Endothelial cell of umbilical vein (primary cell): ENCODE measurements at regions not wholly inside any gene's neighbourhood (a gene's known extent, or its start where the extent isn't known, plus 50 kb on each side); places are given as distances from the start of the nearest gene placed in this dataset.

Source experiments
- BruUV-seq: library from RNA; stranded (reverse); fragments of 400-500 nt; replicated peaks from 2 replicates; lab custom pipeline; 2021; lab: Mats Ljungman, UMichigan
- CTCF ChIA-PET: fragments of 300-600, 350-600 bp; sonication (Branson Sonifier 250); formaldehyde crosslinking; loops from one replicate; lab custom pipeline; 2021; ENCODE audit warnings: antibody characterized with exemption, inconsistent platforms; lab: Charles Lee
- POLR2A ChIA-PET: fragments of 300-600, 350-600 bp; sonication (Branson Sonifier 250); formaldehyde crosslinking; loops from one replicate; lab custom pipeline; 2021; ENCODE audit warnings: antibody characterized with exemption, inconsistent platforms; lab: Charles Lee
- DNase-seq: peaks from one replicate; pipeline ENCODE4 v3.0.0-alpha.2; 2011; ENCODE audit warnings: low read depth, low spot score
- FAIRE-seq: peaks from 2 replicates; lab custom pipeline; 2011; peaks lifted over from hg19 to GRCh38; lab: Jason Lieb, UNC
- H2AFZ ChIP-seq: 2 replicates; pipeline ENCODE4 v1.6.0; 2012; ENCODE audit warnings: low read depth, low read length, control low read depth, inconsistent platforms
- H3K27ac ChIP-seq: 2 replicates; pipeline ENCODE4 v1.5.1; 2011; ENCODE audit warnings: low read depth, mild to moderate bottlenecking, control low read depth, low read length, moderate library complexity; ENCODE audit not compliant: insufficient read depth
- H3K27me3 ChIP-seq, 2 experiments: 2 replicates each; pipeline versions ENCODE4 v1.6.0 to v1.6.1; 2011; ENCODE audit warnings: low read length in 2 of 2, mixed read lengths in 1 of 2; ENCODE audit not compliant: control insufficient read depth in 2 of 2, insufficient read depth in 2 of 2
- H3K36me3 ChIP-seq, 2 experiments: 2 replicates in 1 of 2; 3 replicates in 1 of 2; pipeline ENCODE4 v1.5.1; 2011; ENCODE audit warnings: low read length in 2 of 2, mild to moderate bottlenecking in 1 of 2, moderate library complexity in 1 of 2; ENCODE audit not compliant: control insufficient read depth in 2 of 2, insufficient read depth in 2 of 2; ENCODE audit errors: extremely low read depth in 1 of 2
- H3K4me1 ChIP-seq: 3 replicates; pipeline ENCODE4 v1.5.1; 2011; ENCODE audit warnings: mild to moderate bottlenecking, low read length; ENCODE audit not compliant: control insufficient read depth, insufficient read depth; ENCODE audit errors: extremely low read depth
- H3K4me2 ChIP-seq: 2 replicates; pipeline ENCODE4 v1.6.1; 2011; ENCODE audit warnings: low read length, control low read depth, mixed read lengths; ENCODE audit not compliant: insufficient read depth
- H3K4me3 ChIP-seq, 3 experiments: fragments of 200-600 bp in 1 of 3; sonication (generic), shearing (Covaris generic) in 1 of 3; replicated peaks in 1 of 3; 2 replicates each; pipeline ENCODE4 v1.5.1; 2011 to 2016; ENCODE audit warnings: control low read depth in 3 of 3, low read length in 3 of 3, mild to moderate bottlenecking in 2 of 3, inconsistent platforms in 1 of 3, low read depth in 1 of 3, moderate library complexity in 1 of 3; ENCODE audit not compliant: insufficient read depth in 1 of 3
- H3K79me2 ChIP-seq: 2 replicates; pipeline ENCODE4 v1.6.0; 2012; ENCODE audit warnings: low read length, inconsistent platforms; ENCODE audit not compliant: control insufficient read depth, insufficient read depth
- H3K9ac ChIP-seq: replicated peaks from 2 replicates; pipeline ENCODE3; 2011; ENCODE audit warnings: low read length, control low read depth; ENCODE audit not compliant: insufficient read depth; ENCODE audit errors: extremely low read depth
- H3K9me1 ChIP-seq: replicated peaks from 3 replicates; pipeline ENCODE4 v1.6.0; 2011; ENCODE audit warnings: mild to moderate bottlenecking, low read length; ENCODE audit not compliant: control insufficient read depth, insufficient read depth; ENCODE audit errors: extremely low read depth
- H3K9me3 ChIP-seq: replicated peaks from 2 replicates; pipeline ENCODE4 v1.5.1; 2012; ENCODE audit warnings: low read length, inconsistent platforms; ENCODE audit not compliant: control insufficient read depth, insufficient read depth
- H4K20me1 ChIP-seq: replicated peaks from 2 replicates; pipeline ENCODE3; 2011; ENCODE audit warnings: mild to moderate bottlenecking, low read length; ENCODE audit not compliant: control insufficient read depth, insufficient read depth; ENCODE audit errors: extremely low read depth
- CTCF ChIP-seq, 2 donors: IDR thresholded peaks; 1 replicate in 1 of 2; 2 replicates in 1 of 2; pipeline ENCODE4 v1.5.1; 2011; ENCODE audit warnings: low read length in 2 of 2, mild to moderate bottlenecking in 2 of 2, moderate library complexity in 2 of 2, control low read depth in 1 of 2, inconsistent platforms in 1 of 2, low read depth in 1 of 2; ENCODE audit not compliant: insufficient read depth in 1 of 2; ENCODE audit errors: extremely low read depth in 1 of 2
- EZH2 ChIP-seq: IDR thresholded peaks from 2 replicates; pipeline ENCODE4 v1.6.1; 2012; ENCODE audit warnings: borderline replicate concordance, low read depth, mild to moderate bottlenecking, moderate library complexity, low read length, inconsistent platforms; ENCODE audit not compliant: severe bottlenecking
- FOS ChIP-seq: IDR thresholded peaks from 2 replicates; pipeline ENCODE4 v1.6.1; 2011; ENCODE audit warnings: mild to moderate bottlenecking, low read length, moderate library complexity, borderline replicate concordance; ENCODE audit not compliant: insufficient read depth
- JUN ChIP-seq: IDR thresholded peaks from 2 replicates; pipeline ENCODE4 v1.6.1; 2011; ENCODE audit warnings: borderline replicate concordance, low read depth; ENCODE audit not compliant: insufficient read length, insufficient read depth
- MYC ChIP-seq: IDR thresholded peaks from one replicate; pipeline ENCODE4 v1.6.1; 2011; ENCODE audit warnings: mild to moderate bottlenecking, low read depth, low read length
- POLR2A ChIP-seq: IDR thresholded peaks from 2 replicates; pipeline ENCODE4 v1.6.1; 2012; ENCODE audit warnings: low read depth, mild to moderate bottlenecking, control low read depth, low read length
- POLR2AphosphoS5 ChIP-seq: IDR thresholded peaks from 2 replicates; pipeline ENCODE4 v1.6.1; 2012; ENCODE audit warnings: low read depth, mild to moderate bottlenecking, control low read depth, low read length, moderate library complexity; ENCODE audit not compliant: insufficient read depth
- dilution Hi-C: fragments of 300-500 bp; cut with MboI; formaldehyde crosslinking; loops from one replicate; pipeline ENCODE4 v1.15.0; 2019; ENCODE audit warnings: low sequenced_read_pairs; ENCODE audit not compliant: extremely low pct_ligation_motif_present
- intact Hi-C: fragments of 100-400 bp; cut with micrococcal nuclease; formaldehyde crosslinking; loops from one replicate; pipeline ENCODE4 v1.10.0; 2022
- TF ChIP-seq, protein P1 (sequence below): IDR thresholded peaks from 2 replicates; pipeline ENCODE4 v1.6.1; 2011; ENCODE audit not compliant: insufficient read depth, insufficient read length

GRCh38 chr6:144347448-144347759, 62.3 kb downstream of the UTRN start:
- H4K20me1 ChIP-seq = no peaks in the 10 kb centered on the region
- no peak for FAIRE-seq
- peak overlapping the region; percentile 53 for H3K4me2 ChIP-seq
- peak overlapping the region; percentile 90 for H3K27ac ChIP-seq
- intact Hi-C loops (loop anchor here (5.0 kb wide), 1 partner anchor 190 kb away; no protein-coding TSS in a partner anchor), dilution Hi-C loops (no loop called here)
- no peak for TF ChIP-seq CTCF (IDR thresholded peaks at IDR 0.05; ENCODE audit: extremely low read depth in 1 of 2, insufficient read depth in 1 of 2, low read depth in 1 of 2, low read length in 2 of 2)
- TF ChIP-seq MYC = no peak
- TF ChIP-seq POLR2AphosphoS5 = no peak
- TF ChIP-seq JUN = no peak
- no peak for TF ChIP-seq EZH2
- TF ChIP-seq FOS = no peak
- TF ChIP-seq POLR2A = no peak
- TF ChIP-seq, protein P1, sequence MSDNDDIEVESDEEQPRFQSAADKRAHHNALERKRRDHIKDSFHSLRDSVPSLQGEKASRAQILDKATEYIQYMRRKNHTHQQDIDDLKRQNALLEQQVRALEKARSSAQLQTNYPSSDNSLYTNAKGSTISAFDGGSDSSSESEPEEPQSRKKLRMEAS = no peak
- peaks cover 69% of the 10 kb centered on the region for H3K79me2 ChIP-seq
- H3K9ac ChIP-seq = peak overlapping the region; percentile 61
- no peak overlapping the region for H2AFZ ChIP-seq
- no peaks in the 10 kb centered on the region for H3K27me3 ChIP-seq
- DNase-seq = no peak
- POLR2A ChIA-PET = no interaction called here
- H3K4me1 ChIP-seq = peaks cover 88% of the 10 kb centered on the region
- CTCF ChIA-PET = interaction anchor here (1.0 to 3.1 kb wide), 7 partner anchors 14 to 242 kb away, joined by 3 to 14 read pairs (median 3); no protein-coding TSS in a partner anchor
- no peaks in the 10 kb centered on the region for H3K9me1 ChIP-seq
- no TSS peak for BruUV-seq
- H3K9me3 ChIP-seq = no peaks in the 10 kb centered on the region
- H3K4me3 ChIP-seq = no peak overlapping the region
- no peaks in the 10 kb centered on the region for H3K36me3 ChIP-seq
